H1 (cell line): ENCODE measurements at regions not wholly inside any gene's neighbourhood (a gene's known extent, or its start where the extent isn't known, plus 50 kb on each side); places are given as distances from the start of the nearest gene placed in this dataset.

Source experiments
- CTCF ChIA-PET: fragments of 300-600 bp; sonication (Branson Sonifier 250); formaldehyde crosslinking; loops from one replicate; lab custom pipeline; 2021; ENCODE audit not compliant: partially characterized antibody; lab: Charles Lee
- POLR2A ChIA-PET: fragments of 300-600 bp; sonication (Branson Sonifier 250); formaldehyde crosslinking; loops from one replicate; lab custom pipeline; 2021; ENCODE audit warnings: inconsistent platforms; ENCODE audit not compliant: partially characterized antibody; lab: Charles Lee
- DNase-seq, 2 experiments: peaks; one replicate each; pipeline versions ENCODE4 v3.0.0 to v3.0.0-alpha.2; 2010 to 2022; ENCODE audit warnings: low spot score in 2 of 2, low read depth in 1 of 2, mixed read lengths in 1 of 2
- FAIRE-seq: peaks from 2 replicates; lab custom pipeline; 2011; peaks lifted over from hg19 to GRCh38; lab: Jason Lieb, UNC
- H2AFZ ChIP-seq: 2 replicates; pipeline ENCODE4 v1.8.1; 2012; ENCODE audit warnings: low read length, inconsistent platforms
- H2AK5ac ChIP-seq: 2 replicates; pipeline ENCODE4 v1.6.1; 2013; ENCODE audit warnings: low read depth, low read length
- H2BK120ac ChIP-seq: replicated peaks from 2 replicates; pipeline ENCODE3; 2013; ENCODE audit warnings: low read depth, low read length, inconsistent platforms
- H2BK12ac ChIP-seq: 2 replicates; pipeline ENCODE4 v1.6.1; 2013; ENCODE audit warnings: low read depth, low read length
- H2BK15ac ChIP-seq: 2 replicates; pipeline ENCODE4 v1.6.1; 2013; ENCODE audit warnings: low read length
- H2BK20ac ChIP-seq: 2 replicates; pipeline ENCODE4 v1.6.1; 2013; ENCODE audit warnings: low read length
- H2BK5ac ChIP-seq: 2 replicates; pipeline ENCODE4 v1.6.1; 2013; ENCODE audit warnings: low read depth, low read length
- H3K14ac ChIP-seq: 2 replicates; pipeline ENCODE4 v1.6.1; 2013; ENCODE audit warnings: inconsistent platforms; ENCODE audit not compliant: insufficient read length
- H3K18ac ChIP-seq: 2 replicates; pipeline ENCODE4 v1.6.1; 2013; ENCODE audit warnings: low read length; ENCODE audit errors: extremely low read depth
- H3K23ac ChIP-seq: 2 replicates; pipeline ENCODE4 v1.6.1; 2013; ENCODE audit warnings: inconsistent platforms; ENCODE audit not compliant: insufficient read length
- H3K23me2 ChIP-seq: 2 replicates; pipeline ENCODE4 v1.6.1; 2013; ENCODE audit warnings: low read depth, low read length
- H3K27ac ChIP-seq: 2 replicates; pipeline ENCODE4 v1.6.1; 2011; ENCODE audit warnings: low read depth, low read length, inconsistent platforms
- H3K27me3 ChIP-seq, 4 experiments: replicated peaks in 1 of 4; 1 replicate in 1 of 4; 2 replicates in 3 of 4; pipeline versions ENCODE4 v1.6.1 to v1.8.1; 2011 to 2013; ENCODE audit warnings: low read length in 3 of 4, mild to moderate bottlenecking in 3 of 4, inconsistent platforms in 2 of 4, mixed read lengths in 2 of 4, moderate library complexity in 1 of 4; ENCODE audit not compliant: control insufficient read depth in 3 of 4, insufficient read depth in 3 of 4; ENCODE audit errors: extremely low read depth in 1 of 4
- H3K36me3 ChIP-seq, 4 experiments: 2 replicates each; pipeline versions ENCODE4 v1.6.1 to v1.8.1; 2011 to 2013; ENCODE audit warnings: mild to moderate bottlenecking in 4 of 4, low read length in 3 of 4, moderate library complexity in 2 of 4, control low read depth in 1 of 4, inconsistent platforms in 1 of 4; ENCODE audit not compliant: insufficient read depth in 4 of 4, control insufficient read depth in 2 of 4
- H3K4ac ChIP-seq: replicated peaks from 2 replicates; pipeline ENCODE3; 2013; ENCODE audit warnings: low read length, low read depth, mixed read lengths, inconsistent platforms; ENCODE audit not compliant: insufficient read length
- H3K4me1 ChIP-seq, 4 experiments: replicated peaks in 1 of 4; 1 replicate in 1 of 4; 2 replicates in 3 of 4; pipeline versions ENCODE4 v1.6.1 to v1.8.1; 2011 to 2013; ENCODE audit warnings: low read length in 3 of 4, inconsistent platforms in 2 of 4, mixed read lengths in 1 of 4; ENCODE audit not compliant: insufficient read depth in 4 of 4, control insufficient read depth in 3 of 4
- H3K4me2 ChIP-seq, 2 experiments: 2 replicates each; pipeline versions ENCODE4 v1.6.1 to v1.8.1; 2011 to 2013; ENCODE audit warnings: low read depth in 2 of 2, low read length in 2 of 2, control low read depth in 1 of 2, inconsistent platforms in 1 of 2, mild to moderate bottlenecking in 1 of 2; ENCODE audit not compliant: insufficient read depth in 1 of 2
- H3K4me3 ChIP-seq, 4 experiments: fragments of 200-600, 300-600 bp in 1 of 4; sonication (generic), shearing (Covaris generic), sonication (Bioruptor Twin) in 1 of 4; 2 replicates each; pipeline versions ENCODE4 v1.5.1 to v1.8.1; 2011 to 2016; ENCODE audit warnings: low read length in 4 of 4, low read depth in 3 of 4, control low read depth in 2 of 4, inconsistent platforms in 2 of 4, mild to moderate bottlenecking in 2 of 4, mixed read lengths in 1 of 4, moderate library complexity in 1 of 4; ENCODE audit not compliant: insufficient read depth in 2 of 4; ENCODE audit errors: extremely low read depth in 1 of 4
- H3K56ac ChIP-seq: replicated peaks from 2 replicates; pipeline ENCODE3; 2013; ENCODE audit warnings: low read depth, mild to moderate bottlenecking, mixed read lengths, low read length, inconsistent platforms; ENCODE audit not compliant: insufficient read length
- H3K79me1 ChIP-seq: 2 replicates; pipeline ENCODE4 v1.6.1; 2013; ENCODE audit warnings: low read depth, low read length, control low read depth
- H3K79me2 ChIP-seq, 2 experiments: 2 replicates each; pipeline versions ENCODE4 v1.6.1 to v1.8.1; 2012 to 2013; ENCODE audit warnings: low read length in 2 of 2, mild to moderate bottlenecking in 2 of 2, inconsistent platforms in 1 of 2; ENCODE audit not compliant: insufficient read depth in 2 of 2, control insufficient read depth in 1 of 2
- H3K9ac ChIP-seq, 4 experiments: replicated peaks in 1 of 4; 1 replicate in 1 of 4; 2 replicates in 3 of 4; pipeline versions ENCODE4 v1.6.1 to v1.8.1; 2011 to 2013; ENCODE audit warnings: low read depth in 3 of 4, low read length in 3 of 4, control low read depth in 2 of 4, mild to moderate bottlenecking in 2 of 4, moderate library complexity in 2 of 4, inconsistent platforms in 1 of 4; ENCODE audit errors: extremely low read depth in 1 of 4
- H3K9me3 ChIP-seq, 2 experiments: 2 replicates each; pipeline versions ENCODE4 v1.6.1 to v1.8.1; 2012 to 2013; ENCODE audit warnings: mild to moderate bottlenecking in 2 of 2, moderate library complexity in 2 of 2, control low read depth in 1 of 2, inconsistent platforms in 1 of 2, low read depth in 1 of 2, low read length in 1 of 2, mixed read lengths in 1 of 2; ENCODE audit not compliant: insufficient read depth in 2 of 2
- H4K20me1 ChIP-seq, 2 experiments: replicated peaks in 1 of 2; 2 replicates each; pipeline versions ENCODE3 to v1.8.1; 2011 to 2013; ENCODE audit warnings: inconsistent platforms in 2 of 2, low read length in 2 of 2, mild to moderate bottlenecking in 1 of 2; ENCODE audit not compliant: insufficient read depth in 2 of 2, control insufficient read depth in 1 of 2
- H4K5ac ChIP-seq: 2 replicates; pipeline ENCODE4 v1.6.1; 2013; ENCODE audit warnings: low read length, low read depth, mixed read lengths, inconsistent platforms; ENCODE audit not compliant: insufficient read length
- H4K8ac ChIP-seq: 2 replicates; pipeline ENCODE4 v1.8.0; 2013; ENCODE audit warnings: mild to moderate bottlenecking, moderate library complexity, low read length, inconsistent platforms; ENCODE audit not compliant: insufficient read depth; ENCODE audit errors: extremely low read depth
- H4K91ac ChIP-seq: replicated peaks from 2 replicates; pipeline ENCODE3; 2013; ENCODE audit warnings: low read length, mixed read lengths, inconsistent platforms; ENCODE audit not compliant: insufficient read length
- BCL11A ChIP-seq, 2 experiments: IDR thresholded peaks; one replicate each; pipeline ENCODE4 v1.6.1; 2011; ENCODE audit warnings: low read depth in 2 of 2, low read length in 2 of 2, mild to moderate bottlenecking in 2 of 2
- CHD2 ChIP-seq: IDR thresholded peaks from 2 replicates; pipeline ENCODE4 v1.6.1; 2012; ENCODE audit warnings: low read length, improper control_type of control experiment
- EGR1 ChIP-seq: IDR thresholded peaks from 2 replicates; pipeline ENCODE4 v1.6.1; 2011; ENCODE audit warnings: low read depth, low read length, borderline replicate concordance
- EP300 ChIP-seq, 2 experiments: IDR thresholded peaks; 1 replicate in 1 of 2; 2 replicates in 1 of 2; pipeline ENCODE4 v1.6.1; 2011 to 2012; ENCODE audit warnings: low read depth in 2 of 2, low read length in 2 of 2, mild to moderate bottlenecking in 2 of 2, borderline replicate concordance in 1 of 2, inconsistent platforms in 1 of 2, moderate library complexity in 1 of 2
- KDM4A ChIP-seq: IDR thresholded peaks from one replicate; pipeline ENCODE4 v1.7.1; 2012; ENCODE audit warnings: low read depth, mild to moderate bottlenecking, moderate library complexity, low read length, inconsistent platforms; ENCODE audit not compliant: severe bottlenecking
- PHF8 ChIP-seq: fragments of 200-600 bp; sonication (generic); conservative IDR thresholded peaks from 2 replicates; pipeline ENCODE4 v1.7.1; 2012; ENCODE audit warnings: low read depth, mild to moderate bottlenecking, inconsistent platforms, low read length, moderate library complexity
- SAP30 ChIP-seq: fragments of 300-600 bp; sonication (generic); IDR thresholded peaks from 2 replicates; pipeline ENCODE4 v1.7.1; 2012; ENCODE audit warnings: low read length, moderate library complexity, mild to moderate bottlenecking, inconsistent platforms; ENCODE audit not compliant: insufficient read depth, insufficient replicate concordance
- SIN3A ChIP-seq, 2 experiments: IDR thresholded peaks in 1 of 2; conservative IDR thresholded peaks in 1 of 2; 2 replicates each; pipeline ENCODE4 v1.6.1; 2011 to 2012; ENCODE audit warnings: low read length in 2 of 2, improper control_type of control experiment in 1 of 2, low read depth in 1 of 2, mild to moderate bottlenecking in 1 of 2
- SP4 ChIP-seq: IDR thresholded peaks from 2 replicates; pipeline ENCODE4 v1.6.1; 2012; ENCODE audit warnings: low read length, inconsistent platforms
- ZNF274 ChIP-seq: IDR thresholded peaks from 2 replicates; pipeline ENCODE4 v1.7.0; 2012; ENCODE audit warnings: low read length, borderline replicate concordance; ENCODE audit errors: extremely low read depth
- WGBS, 2 experiments: shearing (Covaris generic) in 1 of 2; methylation state at CpG; one replicate each; pipeline versions ENCODE4 v1.1.6 to v1.1.7; 2013 to 2015; ENCODE audit warnings: low lambda C conversion rate in 2 of 2, mixed read lengths in 2 of 2, inconsistent platforms in 1 of 2, low coverage in 1 of 2, missing lambda C conversion rate in 1 of 2; ENCODE audit not compliant: insufficient replicate concordance in 2 of 2, insufficient coverage in 1 of 2, insufficient read length in 1 of 2; ENCODE audit errors: extremely low coverage in 1 of 2, missing lambda C conversion rate in 1 of 2; 5-methylcytosine and 5-hydroxymethylcytosine counted together

DNA sequence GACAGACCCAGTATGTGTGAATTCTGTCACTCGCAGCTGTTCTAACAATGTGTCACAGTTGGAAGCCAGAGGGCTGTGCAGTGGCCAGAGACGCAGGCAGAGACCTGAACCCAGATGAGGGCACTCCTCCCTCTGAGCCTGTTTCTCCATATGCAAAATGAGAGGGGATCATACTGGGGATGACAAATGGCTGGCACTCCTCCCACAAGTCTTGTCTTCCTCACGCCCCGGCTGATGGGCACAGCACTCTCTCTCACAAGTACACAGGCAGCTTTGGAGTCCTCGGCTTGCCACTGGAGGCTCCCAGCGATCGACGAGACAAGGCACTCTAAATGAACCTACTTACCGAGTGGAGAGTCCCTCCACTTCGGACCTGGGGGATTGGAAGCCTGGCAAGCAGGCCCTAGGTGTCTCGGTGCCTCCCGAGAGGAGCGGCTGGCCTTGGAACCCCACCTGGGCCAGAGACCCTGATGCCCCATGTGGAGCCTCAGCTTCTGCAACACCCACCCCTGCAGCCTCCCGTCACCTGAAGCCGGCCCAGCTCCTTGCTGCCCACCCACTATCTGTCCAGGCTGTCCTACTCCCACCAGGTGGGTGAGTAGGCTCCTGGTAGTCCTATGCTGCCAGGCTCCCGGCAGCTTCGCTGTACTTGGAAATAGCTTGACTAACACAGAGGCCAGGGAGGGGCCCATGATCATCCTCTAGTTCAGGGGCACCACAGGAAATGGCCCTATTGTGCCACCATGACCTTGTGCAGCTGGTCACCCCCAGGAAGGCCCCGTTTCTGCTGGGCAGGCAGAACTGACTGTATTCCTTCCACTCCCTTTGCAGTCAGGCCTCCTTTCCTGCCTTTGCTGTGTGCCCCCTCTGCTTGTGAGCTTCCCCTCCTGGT, 65.0 kb upstream of the IQSEC1 start:
- Histone ChIP-seq H2BK5ac (peak overlapping the region; percentile 52; the same call in 1 of the 2 replicates), H2AFZ (no peak overlapping the region)
- CTCF ChIA-PET, result interaction anchor here (1.0 to 2.0 kb wide), 4 partner anchors 9 to 58 kb away, joined by 3 to 5 read pairs (median 3); no protein-coding TSS in a partner anchor
- TF ChIP-seq KDM4A (no peak), EGR1 (no peak), ZNF274 (no peak), BCL11A (IDR thresholded peaks at IDR 0.05; ENCODE audit: low read depth in 2 of 2, low read length in 2 of 2) (no peak), SIN3A (conservative IDR thresholded peaks at IDR 0.05 in 1 of 2, IDR thresholded peaks at IDR 0.05 in 1 of 2; ENCODE audit: low read depth in 1 of 2, low read length in 2 of 2) (no peak), PHF8 (no peak), SP4 (no peak), CHD2 (no peak), SAP30 (no peak), EP300 (IDR thresholded peaks at IDR 0.05; ENCODE audit: borderline replicate concordance in 1 of 2, low read depth in 2 of 2, low read length in 2 of 2) (no peak)

More for the DNA sequence above, 65.0 kb upstream of the IQSEC1 start:
- POLR2A ChIA-PET, result interaction anchor here (0.9 kb wide), 1 partner anchor 20 kb away, joined by 3 read pairs; no protein-coding TSS in a partner anchor
- no peak overlapping the region for H3K23ac ChIP-seq
- no peak overlapping the region for H3K14ac ChIP-seq
- WGBS, 2 experiments, result 85% methylated on average over 17 of the region's 18 CpGs; no CpG with 5 or more reads in 1 of the 2 experiments
- no peak overlapping the region; the same call in 1 of the 2 replicates for H4K8ac ChIP-seq
- H3K56ac ChIP-seq, result no peak overlapping the region
- no peak for FAIRE-seq
- no peaks in the 10 kb centered on the region for H3K9me3 ChIP-seq
- peaks cover 1 to 6% of the 10 kb centered on the region in 2 experiments for H4K20me1 ChIP-seq
- H2BK120ac ChIP-seq, result no peak overlapping the region
- H2BK20ac ChIP-seq, result no peak overlapping the region
- H3K4me1 ChIP-seq, result peaks cover 0 to 6% (median 2%) of the 10 kb centered on the region in 4 experiments; a peak in 3 of 7 replicates
- no peak overlapping the region for H3K4ac ChIP-seq
- H3K27ac ChIP-seq, result no peak overlapping the region
- H4K91ac ChIP-seq, result no peak overlapping the region
- H3K23me2 ChIP-seq, result no peaks in the 10 kb centered on the region
- H3K4me3 ChIP-seq, result no peak overlapping the region
- no peak overlapping the region for H4K5ac ChIP-seq
- no peak overlapping the region for H3K9ac ChIP-seq
- no peak overlapping the region for H3K4me2 ChIP-seq
- no peaks in the 10 kb centered on the region for H3K79me1 ChIP-seq
- no peak overlapping the region for H2AK5ac ChIP-seq
- H3K79me2 ChIP-seq, result no peaks in the 10 kb centered on the region
- DNase-seq, result no peak
- no peaks in the 10 kb centered on the region for H3K27me3 ChIP-seq
- H2BK12ac ChIP-seq, result no peak overlapping the region
- H2BK15ac ChIP-seq, result no peak overlapping the region
- no peaks in the 10 kb centered on the region for H3K36me3 ChIP-seq
- H3K18ac ChIP-seq, result no peak overlapping the region
